Smooth muscle cell (in vitro differentiated cells): ENCODE measurements at regions not wholly inside any gene's neighbourhood (a gene's known extent, or its start where the extent isn't known, plus 50 kb on each side); places are given as distances from the start of the nearest gene placed in this dataset.

Source experiments
- DNase-seq: peaks from one replicate; lab custom pipeline; 2025; ENCODE audit not compliant: unreplicated experiment; lab: John Stamatoyannopoulos, UW
- H2AFZ ChIP-seq: fragments of 200-600 bp; sonication (generic); 2 replicates; pipeline ENCODE4 v1.6.0; 2016; ENCODE audit warnings: antibody characterized with exemption, low read depth, mild to moderate bottlenecking
- H3F3A ChIP-seq: fragments of 200-600 bp; sonication (generic); 2 replicates; pipeline ENCODE4 v1.6.0; 2017; ENCODE audit warnings: antibody characterized with exemption, low read depth
- H3K27ac ChIP-seq: fragments of 200-600 bp; sonication (generic); 2 replicates; pipeline ENCODE4 v1.5.1; 2016; ENCODE audit warnings: low read depth, mild to moderate bottlenecking
- H3K27me3 ChIP-seq: fragments of 200-600 bp; sonication (generic); 2 replicates; pipeline ENCODE4 v1.6.1; 2016; ENCODE audit warnings: low read depth, mild to moderate bottlenecking
- H3K36me3 ChIP-seq: fragments of 200-600 bp; sonication (generic); 2 replicates; pipeline ENCODE4 v1.5.1; 2016; ENCODE audit warnings: low read depth
- H3K4me1 ChIP-seq: fragments of 200-600 bp; sonication (generic); 2 replicates; pipeline ENCODE4 v1.5.1; 2016; ENCODE audit warnings: low read depth
- H3K4me2 ChIP-seq: fragments of 200-600 bp; sonication (generic); 2 replicates; pipeline ENCODE4 v1.6.0; 2016; ENCODE audit warnings: mild to moderate bottlenecking
- H3K4me3 ChIP-seq: fragments of 200-600 bp; sonication (generic); 2 replicates; pipeline ENCODE4 v1.5.1; 2016; ENCODE audit warnings: mild to moderate bottlenecking
- H3K79me2 ChIP-seq: fragments of 200-600 bp; sonication (generic); 2 replicates; pipeline ENCODE4 v1.6.0; 2016; ENCODE audit warnings: low read depth, mild to moderate bottlenecking
- H3K9ac ChIP-seq: fragments of 200-600 bp; sonication (generic); 2 replicates; pipeline ENCODE4 v1.6.0; 2016; ENCODE audit warnings: low read depth
- H3K9me3 ChIP-seq: fragments of 200-600 bp; sonication (generic); replicated peaks from 2 replicates; pipeline ENCODE4 v1.5.1; 2016; ENCODE audit warnings: low read depth
- H4K20me1 ChIP-seq: fragments of 200-600 bp; sonication (generic); 2 replicates; pipeline ENCODE4 v1.6.0; 2016; ENCODE audit warnings: low read depth
- CTCF ChIP-seq: fragments of 200-600 bp; sonication (generic); IDR thresholded peaks from 2 replicates; pipeline ENCODE4 v1.5.1; 2017; ENCODE audit warnings: borderline replicate concordance, mild to moderate bottlenecking, antibody characterized with exemption; ENCODE audit not compliant: insufficient read depth, poor library complexity, severe bottlenecking
- WGBS: methylation state at CpG from one replicate; pipeline ENCODE4 v1.1.7; 2016; ENCODE audit warnings: low lambda C conversion rate; 5-methylcytosine and 5-hydroxymethylcytosine counted together

- Histone ChIP-seq H3K9me3 (no peaks in the 10 kb centered on the region), H3K27me3 (no peaks in the 10 kb centered on the region), H3K4me2 (no peak overlapping the region), H3K4me3 (no peak overlapping the region), H4K20me1 (no peaks in the 10 kb centered on the region), H3K36me3 (no peaks in the 10 kb centered on the region), H3K79me2 (no peaks in the 10 kb centered on the region), H3K9ac (no peak overlapping the region), H3K4me1 (no peaks in the 10 kb centered on the region), H3K27ac (no peak overlapping the region), H3F3A (no peaks in the 10 kb centered on the region), H2AFZ (no peak overlapping the region)
- DNase-seq, result no peak
- no peak for TF ChIP-seq CTCF
- WGBS, result 58% methylated on average over 2 of the region's 2 CpGs
Measured at GRCh38 chr11:123330471-123330870, 99.6 kb upstream of the GRAMD1B start.

- no peak overlapping the region for H2AFZ ChIP-seq
- 72% methylated on average over 4 of the region's 4 CpGs for WGBS
- H3K9ac ChIP-seq, result no peak overlapping the region
- no peak for DNase-seq
- no peak for TF ChIP-seq CTCF
- H3K4me1 ChIP-seq, result no peaks in the 10 kb centered on the region
- no peaks in the 10 kb centered on the region for H3K9me3 ChIP-seq
- no peaks in the 10 kb centered on the region for H3F3A ChIP-seq
- no peaks in the 10 kb centered on the region for H3K36me3 ChIP-seq
- no peaks in the 10 kb centered on the region for H3K79me2 ChIP-seq
- H3K27ac ChIP-seq, result no peak overlapping the region
- no peak overlapping the region for H3K4me3 ChIP-seq
- no peaks in the 10 kb centered on the region for H4K20me1 ChIP-seq
- no peaks in the 10 kb centered on the region for H3K27me3 ChIP-seq
- H3K4me2 ChIP-seq, result no peak overlapping the region
Measured at GRCh38 chr11:123330071-123330470, 100.0 kb upstream of the GRAMD1B start.

DNA sequence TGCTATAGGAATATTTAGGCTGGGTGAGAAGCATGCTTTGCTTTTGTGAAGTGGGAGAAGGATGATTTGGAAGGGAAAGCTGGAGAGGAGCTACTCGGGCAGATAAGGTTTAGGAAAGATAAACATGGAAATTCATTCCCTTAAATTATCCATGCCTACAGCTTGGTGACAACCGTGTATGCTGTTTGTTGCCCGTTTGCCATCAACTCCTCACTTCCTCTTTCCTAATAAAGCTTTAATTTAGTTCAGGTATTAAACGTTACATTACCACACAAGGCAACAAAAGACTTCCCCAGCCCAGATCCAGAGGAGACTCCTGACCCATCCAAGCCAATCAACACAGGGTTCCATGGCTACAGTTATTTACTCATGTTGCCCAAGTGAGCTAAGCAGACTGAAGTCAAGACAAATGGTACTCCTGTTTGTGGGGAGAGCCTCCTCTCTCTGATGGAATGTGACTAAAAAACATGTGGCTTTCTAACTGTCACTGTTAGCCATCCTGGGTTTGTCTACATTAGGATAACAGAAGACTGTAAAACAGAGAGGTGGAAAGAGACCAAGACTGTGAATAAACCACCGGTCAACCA, 101.7 kb upstream of the GRAMD1B start:
- WGBS, result 75% methylated on average over 5 of the region's 5 CpGs
- H3K36me3 ChIP-seq, result no peaks in the 10 kb centered on the region
- TF ChIP-seq CTCF, result no peak

DNA sequence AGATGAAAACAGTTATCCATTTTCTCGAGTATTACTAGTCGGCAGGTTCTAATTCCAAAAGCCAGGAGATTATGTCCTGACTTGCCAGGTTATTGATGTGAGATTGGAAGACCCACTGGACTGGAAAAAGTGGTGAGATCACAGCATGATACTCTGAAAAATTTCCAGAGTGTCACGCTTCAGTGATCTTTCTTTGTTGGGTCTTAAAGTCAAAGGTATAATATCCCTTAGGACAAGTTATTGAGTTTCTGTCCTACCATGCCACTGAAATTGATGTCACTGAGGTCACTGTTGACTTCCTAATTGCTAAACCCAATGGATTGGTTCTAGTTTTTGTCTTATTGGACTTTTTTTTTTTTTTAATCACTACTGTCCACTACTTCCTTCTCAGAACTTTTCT, 104.5 kb upstream of the GRAMD1B start:
- no peak for DNase-seq
- WGBS, result 72% methylated on average over 3 of the region's 3 CpGs
- Histone ChIP-seq H3K27ac (no peak overlapping the region), H3K79me2 (no peaks in the 10 kb centered on the region), H3F3A (no peaks in the 10 kb centered on the region), H3K4me2 (no peak overlapping the region), H3K4me1 (no peaks in the 10 kb centered on the region), H3K4me3 (no peak overlapping the region), H2AFZ (no peak overlapping the region), H3K9me3 (no peaks in the 10 kb centered on the region), H3K27me3 (no peaks in the 10 kb centered on the region), H3K36me3 (no peaks in the 10 kb centered on the region), H4K20me1 (no peaks in the 10 kb centered on the region), H3K9ac (no peak overlapping the region)
- TF ChIP-seq CTCF, result no peak

More for the DNA sequence above, 101.7 kb upstream of the GRAMD1B start:
- Histone ChIP-seq H3K4me1 (no peaks in the 10 kb centered on the region), H4K20me1 (no peaks in the 10 kb centered on the region), H3K4me2 (no peak overlapping the region), H3K9me3 (no peaks in the 10 kb centered on the region), H3K79me2 (no peaks in the 10 kb centered on the region), H3K4me3 (no peak overlapping the region), H3K9ac (no peak overlapping the region), H2AFZ (no peak overlapping the region), H3K27ac (no peak overlapping the region), H3F3A (no peaks in the 10 kb centered on the region), H3K27me3 (no peaks in the 10 kb centered on the region)
- DNase-seq, result no peak
